GM23248 (cell line): ENCODE measurements at regions not wholly inside any gene's neighbourhood (a gene's known extent, or its start where the extent isn't known, plus 50 kb on each side); places are given as distances from the start of the nearest gene placed in this dataset.

Experiments used
- DNase-seq: peaks from one replicate; pipeline ENCODE4 v3.0.0-alpha.2; 2015
- H2AFZ ChIP-seq: fragments of 200-600 bp; sonication (generic); 2 replicates; pipeline ENCODE4 v1.6.1; 2016; ENCODE audit warnings: antibody characterized with exemption
- H3F3A ChIP-seq: fragments of 200-600 bp; sonication (generic); 2 replicates; pipeline ENCODE4 v1.6.1; 2016; ENCODE audit warnings: mild to moderate bottlenecking, antibody characterized with exemption, mixed run types; ENCODE audit not compliant: insufficient read depth
- H3K27ac ChIP-seq: fragments of 200-600 bp; sonication (generic); 2 replicates; pipeline ENCODE4 v1.5.1; 2016; ENCODE audit warnings: mild to moderate bottlenecking
- H3K27me3 ChIP-seq: fragments of 200-600 bp; sonication (generic); replicated peaks from 2 replicates; pipeline ENCODE4 v1.6.1; 2016; ENCODE audit warnings: mild to moderate bottlenecking; ENCODE audit not compliant: insufficient read depth
- H3K36me3 ChIP-seq: fragments of 200-600 bp; sonication (generic); 2 replicates; pipeline ENCODE4 v1.6.1; 2016; ENCODE audit warnings: low read depth, mild to moderate bottlenecking
- H3K4me1 ChIP-seq: fragments of 200-600 bp; sonication (generic); 2 replicates; pipeline ENCODE4 v1.6.1; 2016; ENCODE audit warnings: mild to moderate bottlenecking; ENCODE audit not compliant: insufficient read depth
- H3K4me2 ChIP-seq: fragments of 200-600 bp; sonication (generic); one replicate; pipeline ENCODE4 v1.6.1; 2016; ENCODE audit warnings: mild to moderate bottlenecking; ENCODE audit not compliant: unreplicated experiment
- H3K4me3 ChIP-seq: fragments of 200-600 bp; sonication (generic); 2 replicates; pipeline ENCODE4 v1.5.1; 2016; ENCODE audit warnings: mild to moderate bottlenecking
- H3K79me2 ChIP-seq: fragments of 200-600 bp; sonication (generic); 2 replicates; pipeline ENCODE4 v1.6.1; 2016; ENCODE audit warnings: mild to moderate bottlenecking; ENCODE audit not compliant: insufficient read depth
- H3K9ac ChIP-seq: fragments of 200-600 bp; sonication (generic); 2 replicates; pipeline ENCODE4 v1.6.1; 2016; ENCODE audit warnings: mild to moderate bottlenecking
- H3K9me2 ChIP-seq: fragments of 200-600 bp; sonication (generic); 2 replicates; pipeline ENCODE4 v1.6.1; 2016; ENCODE audit warnings: mixed run types, mild to moderate bottlenecking, moderate library complexity; ENCODE audit not compliant: insufficient read depth
- H3K9me3 ChIP-seq: fragments of 200-600 bp; sonication (generic); one replicate; pipeline ENCODE4 v1.6.1; 2017; ENCODE audit warnings: low read depth
- H4K20me1 ChIP-seq: fragments of 200-600 bp; sonication (generic); 2 replicates; pipeline ENCODE4 v1.6.0; 2016; ENCODE audit not compliant: insufficient read depth
- EZH2 ChIP-seq: fragments of 200-600 bp; sonication (generic); IDR thresholded peaks from 2 replicates; pipeline ENCODE4 v1.6.1; 2018; ENCODE audit warnings: antibody characterized with exemption, mild to moderate bottlenecking; ENCODE audit not compliant: insufficient read depth, poor library complexity, severe bottlenecking
- EZH2phosphoT487 ChIP-seq: fragments of 200-600 bp; sonication (generic); IDR thresholded peaks from 2 replicates; pipeline ENCODE4 v1.6.1; 2018; ENCODE audit warnings: antibody characterized with exemption, moderate library complexity, mild to moderate bottlenecking, low read depth; ENCODE audit not compliant: insufficient read depth
- WGBS, 2 experiments: methylation state at CpG; one replicate each; pipeline ENCODE4 v1.1.6; 2015 to 2017; ENCODE audit warnings: low lambda C conversion rate in 2 of 2, low coverage in 1 of 2; ENCODE audit errors: missing lambda C conversion rate in 2 of 2; 5-methylcytosine and 5-hydroxymethylcytosine counted together
- in situ Hi-C: fragments of 300-500 bp; cut with MboI; formaldehyde crosslinking; loops from 2 replicates; pipeline ENCODE4 v1.15.0; 2020

GRCh38 chr10:128218161-128218560, 91.9 kb upstream of the MKI67 start:
- TF ChIP-seq EZH2 (no peak), EZH2phosphoT487 (no peak)
- no peak for DNase-seq

GRCh38 chr10:128219295-128219694, 93.1 kb upstream of the MKI67 start:
- WGBS, 2 experiments: 57% methylated on average over 1 of the region's 1 CpG; no CpG with 5 or more reads in 1 of the 2 experiments
- in situ Hi-C loops: no loop called here
- no peak overlapping the region for H3K4me3 ChIP-seq

More at GRCh38 chr10:128218161-128218560, 91.9 kb upstream of the MKI67 start:
- Histone ChIP-seq H3K9ac (no peak overlapping the region), H3K27ac (no peak overlapping the region), H3K9me3 (no peaks in the 10 kb centered on the region), H3K9me2 (no peaks in the 10 kb centered on the region), H2AFZ (no peak overlapping the region), H3F3A (no peaks in the 10 kb centered on the region), H3K4me2 (no peak overlapping the region), H3K4me1 (no peaks in the 10 kb centered on the region), H3K4me3 (no peak overlapping the region), H3K36me3 (no peaks in the 10 kb centered on the region), H4K20me1 (no peaks in the 10 kb centered on the region), H3K79me2 (no peaks in the 10 kb centered on the region), H3K27me3 (peaks cover 5% of the 10 kb centered on the region; the same call in 1 of the 2 replicates)
- WGBS, 2 experiments: 23 to 33% methylated on average over 4 of the region's 4 CpGs
- in situ Hi-C loops: no loop called here

GRCh38 chr10:128220021-128220420, 93.8 kb upstream of the MKI67 start:
- H3K9me3 ChIP-seq: no peaks in the 10 kb centered on the region
- no peaks in the 10 kb centered on the region for H3F3A ChIP-seq
- no peak overlapping the region for H3K4me3 ChIP-seq
- H4K20me1 ChIP-seq: no peaks in the 10 kb centered on the region
- WGBS, 2 experiments: 68 to 83% methylated on average over 5 of the region's 5 CpGs
- in situ Hi-C loops: no loop called here
- TF ChIP-seq EZH2phosphoT487 (no peak), EZH2 (no peak)
- no peaks in the 10 kb centered on the region for H3K79me2 ChIP-seq
- H3K27me3 ChIP-seq: peaks cover 5% of the 10 kb centered on the region; the same call in 1 of the 2 replicates
- no peak overlapping the region for H3K27ac ChIP-seq
- no peaks in the 10 kb centered on the region for H3K9me2 ChIP-seq
- H3K4me2 ChIP-seq: no peak overlapping the region
- no peaks in the 10 kb centered on the region for H3K36me3 ChIP-seq
- DNase-seq: no peak
- H2AFZ ChIP-seq: no peak overlapping the region
- H3K9ac ChIP-seq: no peak overlapping the region
- no peaks in the 10 kb centered on the region for H3K4me1 ChIP-seq

More at GRCh38 chr10:128219295-128219694, 93.1 kb upstream of the MKI67 start:
- TF ChIP-seq EZH2phosphoT487 (no peak), EZH2 (no peak)
- Histone ChIP-seq H3K9me3 (no peaks in the 10 kb centered on the region), H3K36me3 (no peaks in the 10 kb centered on the region), H3K9ac (no peak overlapping the region), H3K27me3 (peaks cover 5% of the 10 kb centered on the region; the same call in 1 of the 2 replicates), H4K20me1 (no peaks in the 10 kb centered on the region), H3K27ac (no peak overlapping the region), H3F3A (no peaks in the 10 kb centered on the region), H3K4me1 (no peaks in the 10 kb centered on the region), H3K9me2 (no peaks in the 10 kb centered on the region), H3K79me2 (no peaks in the 10 kb centered on the region), H3K4me2 (no peak overlapping the region), H2AFZ (no peak overlapping the region)
- no peak for DNase-seq

GRCh38 chr10:128221117-128221516, 94.9 kb upstream of the MKI67 start:
- Histone ChIP-seq H3K79me2 (no peaks in the 10 kb centered on the region), H3K4me1 (no peaks in the 10 kb centered on the region), H4K20me1 (no peaks in the 10 kb centered on the region), H3K9ac (no peak overlapping the region), H3K27me3 (0 out of 2 replicates have a peak, but pooled peaks cover 5% of the 10 kb centered on the region), H3F3A (no peaks in the 10 kb centered on the region), H3K9me2 (no peaks in the 10 kb centered on the region), H3K9me3 (no peaks in the 10 kb centered on the region), H2AFZ (no peak overlapping the region), H3K36me3 (no peaks in the 10 kb centered on the region), H3K27ac (no peak overlapping the region), H3K4me3 (no peak overlapping the region), H3K4me2 (no peak overlapping the region)
- in situ Hi-C loops: no loop called here
- DNase-seq: no peak
- 19 to 26% methylated on average over 11 of the region's 11 CpGs for WGBS, 2 experiments
- TF ChIP-seq EZH2phosphoT487 (no peak), EZH2 (no peak)

GRCh38 chr10:128221807-128222206, 95.6 kb upstream of the MKI67 start:
- H3K9me2 ChIP-seq: no peaks in the 10 kb centered on the region
- H2AFZ ChIP-seq: no peak overlapping the region
- no peak overlapping the region for H3K4me2 ChIP-seq
- no peak for DNase-seq
- H3K36me3 ChIP-seq: no peaks in the 10 kb centered on the region
- WGBS, 2 experiments: 45% methylated on average over 9 of the region's 9 CpGs
- TF ChIP-seq EZH2phosphoT487: no peak
- TF ChIP-seq EZH2: no peak
- no peak overlapping the region for H3K27ac ChIP-seq
- no peaks in the 10 kb centered on the region for H3K4me1 ChIP-seq
- no peak overlapping the region for H3K9ac ChIP-seq
- no peaks in the 10 kb centered on the region for H3K79me2 ChIP-seq
- 0 out of 2 replicates have a peak, but pooled peaks cover 5% of the 10 kb centered on the region for H3K27me3 ChIP-seq
- H3F3A ChIP-seq: no peaks in the 10 kb centered on the region
- no peaks in the 10 kb centered on the region for H3K9me3 ChIP-seq
- H3K4me3 ChIP-seq: no peak overlapping the region
- H4K20me1 ChIP-seq: no peaks in the 10 kb centered on the region
- in situ Hi-C loops: no loop called here
